ENCODE measurements at regions not wholly inside any gene's neighbourhood (a gene's known extent, or its start where the extent isn't known, plus 50 kb on each side); places are given as distances from the start of the nearest gene placed in this dataset.

DNA sequence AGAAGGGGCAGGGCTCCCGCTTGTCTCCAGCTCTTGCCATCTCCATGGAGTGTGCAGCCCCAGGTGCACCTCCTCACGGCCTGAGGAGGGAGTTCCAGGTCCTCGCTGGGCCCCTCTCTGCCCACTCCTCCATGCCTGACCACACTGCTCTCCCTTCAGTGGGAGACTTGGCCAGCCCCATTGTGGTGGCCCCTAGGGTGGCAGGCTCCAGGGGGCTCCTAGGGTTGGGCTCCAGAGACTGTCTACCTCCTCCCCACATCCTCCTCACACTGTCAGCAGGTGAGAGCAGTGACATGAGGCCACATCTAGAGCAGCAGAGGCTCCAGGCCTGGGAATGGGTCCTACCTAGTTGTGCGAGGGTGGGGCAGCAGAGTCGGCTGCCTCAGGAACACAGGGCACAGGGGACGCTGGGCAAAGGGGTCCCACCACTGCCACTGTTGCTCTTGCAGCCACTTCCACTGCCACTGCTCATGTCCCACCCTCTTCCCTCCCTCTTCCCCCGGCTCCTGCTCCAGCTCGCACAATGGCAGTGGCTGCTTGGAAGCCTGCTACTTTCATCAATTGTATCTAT lies 514.8 kb downstream of the MRPL39 start:
- DNase-seq (no peak), ATAC-seq (no peak)
- Histone ChIP-seq H3K4me1 (no peaks in the 10 kb centered on the region), H3K4me3 (no peak overlapping the region), H3K9me3 (no peaks in the 10 kb centered on the region), H3K27ac (no peak overlapping the region), H3K27me3 (no peaks in the 10 kb centered on the region), H3K36me3 (no peaks in the 10 kb centered on the region)
- intact Hi-C loops (cut with DNase I): no loop called here
- TF ChIP-seq, protein P1, sequence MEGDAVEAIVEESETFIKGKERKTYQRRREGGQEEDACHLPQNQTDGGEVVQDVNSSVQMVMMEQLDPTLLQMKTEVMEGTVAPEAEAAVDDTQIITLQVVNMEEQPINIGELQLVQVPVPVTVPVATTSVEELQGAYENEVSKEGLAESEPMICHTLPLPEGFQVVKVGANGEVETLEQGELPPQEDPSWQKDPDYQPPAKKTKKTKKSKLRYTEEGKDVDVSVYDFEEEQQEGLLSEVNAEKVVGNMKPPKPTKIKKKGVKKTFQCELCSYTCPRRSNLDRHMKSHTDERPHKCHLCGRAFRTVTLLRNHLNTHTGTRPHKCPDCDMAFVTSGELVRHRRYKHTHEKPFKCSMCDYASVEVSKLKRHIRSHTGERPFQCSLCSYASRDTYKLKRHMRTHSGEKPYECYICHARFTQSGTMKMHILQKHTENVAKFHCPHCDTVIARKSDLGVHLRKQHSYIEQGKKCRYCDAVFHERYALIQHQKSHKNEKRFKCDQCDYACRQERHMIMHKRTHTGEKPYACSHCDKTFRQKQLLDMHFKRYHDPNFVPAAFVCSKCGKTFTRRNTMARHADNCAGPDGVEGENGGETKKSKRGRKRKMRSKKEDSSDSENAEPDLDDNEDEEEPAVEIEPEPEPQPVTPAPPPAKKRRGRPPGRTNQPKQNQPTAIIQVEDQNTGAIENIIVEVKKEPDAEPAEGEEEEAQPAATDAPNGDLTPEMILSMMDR (IDR thresholded peaks at IDR 0.05): no peak
- TF ChIP-seq POLR2A (IDR thresholded peaks at IDR 0.05): no peak
- 31% methylated on average over 6 of the region's 8 CpGs for WGBS (ENCODE audit: insufficient coverage, low coverage, low lambda C conversion rate, missing lambda C conversion rate)

DNA sequence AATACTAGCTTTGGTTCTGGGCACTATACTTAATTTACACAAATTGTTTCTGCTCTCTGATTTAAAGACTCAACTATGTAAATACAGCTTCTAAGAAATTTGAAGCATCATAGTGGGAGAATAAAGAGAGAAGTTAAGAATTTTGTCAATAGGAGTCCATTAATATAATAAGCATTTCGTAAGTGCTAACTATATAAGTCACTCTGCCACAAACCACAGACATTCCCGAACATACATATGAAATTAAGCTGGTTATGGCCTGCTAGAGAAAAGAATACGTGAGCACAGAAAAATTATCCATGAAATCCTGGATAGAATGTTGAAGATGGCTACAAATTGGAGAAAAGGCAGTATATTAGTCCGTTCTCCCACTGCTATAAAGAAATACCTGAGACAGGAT lies 526.2 kb downstream of the MRPL39 start:
- Histone ChIP-seq H3K4me1 (no peaks in the 10 kb centered on the region), H3K36me3 (no peaks in the 10 kb centered on the region), H3K27me3 (no peaks in the 10 kb centered on the region), H3K9me3 (no peaks in the 10 kb centered on the region), H3K27ac (no peak overlapping the region), H3K4me3 (no peak overlapping the region)
- TF ChIP-seq, protein P1 (IDR thresholded peaks at IDR 0.05): no peak
- TF ChIP-seq POLR2A (IDR thresholded peaks at IDR 0.05): no peak
- intact Hi-C loops (cut with DNase I): no loop called here
- WGBS (ENCODE audit: insufficient coverage, low coverage, low lambda C conversion rate, missing lambda C conversion rate): 41% methylated on average over 4 of the region's 4 CpGs
- DNase-seq (no peak), ATAC-seq (no peak)

DNA sequence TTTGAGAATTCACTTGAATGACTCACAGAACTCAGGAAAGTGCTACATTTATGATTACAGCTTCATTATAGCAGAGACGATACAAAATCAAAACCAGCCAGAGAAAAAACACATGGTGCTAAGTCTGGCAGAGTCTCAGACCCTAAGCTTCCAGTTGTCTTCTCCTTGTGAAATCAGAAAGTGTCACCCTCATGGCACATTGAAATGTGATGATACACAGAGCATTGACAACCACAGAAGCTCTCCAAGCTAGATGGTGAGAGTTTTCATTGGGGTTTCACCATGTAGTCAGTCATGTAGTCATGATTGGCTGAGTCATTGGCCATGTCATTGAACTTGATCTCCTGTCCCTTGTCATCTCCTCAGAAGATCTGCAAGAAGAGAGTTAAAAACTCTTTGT lies 526.6 kb downstream of the MRPL39 start:
- 80% methylated on average over 1 of the region's 1 CpG for WGBS (ENCODE audit: insufficient coverage, low coverage, low lambda C conversion rate, missing lambda C conversion rate)
- no peaks in the 10 kb centered on the region for H3K9me3 ChIP-seq
- TF ChIP-seq, protein P1 (IDR thresholded peaks at IDR 0.05): no peak
- TF ChIP-seq POLR2A (IDR thresholded peaks at IDR 0.05): no peak
- no peak overlapping the region for H3K27ac ChIP-seq
- H3K36me3 ChIP-seq: no peaks in the 10 kb centered on the region
- no peak overlapping the region for H3K4me3 ChIP-seq
- no peaks in the 10 kb centered on the region for H3K4me1 ChIP-seq
- no peaks in the 10 kb centered on the region for H3K27me3 ChIP-seq
- intact Hi-C loops (cut with DNase I): no loop called here
- no peak for ATAC-seq
- DNase-seq: no peak

DNA sequence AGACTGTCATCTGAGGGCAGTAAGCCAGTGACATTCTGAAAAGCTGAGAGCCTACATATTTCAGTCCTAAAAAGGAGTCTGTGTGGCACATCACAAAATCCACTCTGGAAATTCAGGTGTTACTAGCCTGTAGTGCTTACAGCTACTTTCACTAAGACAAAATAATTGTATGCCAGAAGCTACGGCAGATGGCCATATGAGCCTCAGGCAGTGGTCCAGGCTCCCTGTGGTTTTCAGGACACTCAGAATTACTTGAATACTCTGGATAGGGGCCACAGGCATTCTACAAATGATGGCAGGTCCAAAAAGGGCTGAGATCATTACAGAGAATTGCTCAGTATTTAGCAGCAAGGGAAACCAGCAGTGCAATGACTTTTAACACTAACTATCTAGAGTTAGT lies 527.1 kb downstream of the MRPL39 start:
- Histone ChIP-seq H3K36me3 (no peaks in the 10 kb centered on the region), H3K9me3 (no peaks in the 10 kb centered on the region), H3K4me1 (no peaks in the 10 kb centered on the region), H3K27ac (no peak overlapping the region), H3K4me3 (no peak overlapping the region), H3K27me3 (no peaks in the 10 kb centered on the region)
- DNase-seq: no peak
- WGBS (ENCODE audit: insufficient coverage, low coverage, low lambda C conversion rate, missing lambda C conversion rate): no CpG with 5 or more reads among the region's 1 CpG
- TF ChIP-seq, protein P1 (IDR thresholded peaks at IDR 0.05): no peak
- no peak for TF ChIP-seq POLR2A (IDR thresholded peaks at IDR 0.05)
- intact Hi-C loops (cut with DNase I): no loop called here
- ATAC-seq: no peak

DNA sequence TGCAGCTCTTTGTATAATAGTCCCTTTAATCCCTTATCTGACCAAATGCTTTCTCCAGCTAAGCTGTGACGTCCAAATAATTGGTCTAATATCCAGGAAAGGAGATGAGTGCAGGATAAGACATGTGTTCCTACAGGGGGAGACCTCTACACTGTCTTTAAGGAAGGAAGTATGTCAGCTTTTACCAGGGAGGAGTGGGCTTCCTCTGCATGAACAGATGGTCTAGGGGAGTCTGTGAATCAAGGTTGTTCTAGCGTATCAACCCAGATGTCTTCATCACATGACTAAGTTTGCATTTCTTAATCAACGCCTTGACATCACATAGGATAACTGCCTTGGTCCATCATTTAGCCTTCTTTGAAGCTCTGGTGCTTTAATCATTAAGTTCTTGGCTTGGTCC lies 528.2 kb downstream of the MRPL39 start:
- Histone ChIP-seq H3K9me3 (no peaks in the 10 kb centered on the region), H3K27me3 (no peaks in the 10 kb centered on the region), H3K27ac (no peak overlapping the region), H3K4me1 (no peaks in the 10 kb centered on the region), H3K36me3 (no peaks in the 10 kb centered on the region), H3K4me3 (no peak overlapping the region)
- no peak for TF ChIP-seq POLR2A (IDR thresholded peaks at IDR 0.05)
- TF ChIP-seq, protein P1 (IDR thresholded peaks at IDR 0.05): no peak
- DNase-seq (no peak), ATAC-seq (no peak)
- intact Hi-C loops (cut with DNase I): no loop called here
- WGBS (ENCODE audit: insufficient coverage, low coverage, low lambda C conversion rate, missing lambda C conversion rate): 48% methylated on average over 3 of the region's 3 CpGs
